22Rv1 (cell line): ENCODE measurements at regions not wholly inside any gene's neighbourhood (a gene's known extent, or its start where the extent isn't known, plus 50 kb on each side); places are given as distances from the start of the nearest gene placed in this dataset.
"Not testable (repeated sequence)": the region's sequence is repeated elsewhere in the genome, so short reads cannot be mapped to it uniquely, and the experiment has no call there.

Experiments used
- H3K27ac ChIP-seq: fragments of 450-650 bp; 2 replicates; pipeline ENCODE4 v1.5.1; 2017
- ZFX ChIP-seq: fragments of 450-650 bp; IDR thresholded peaks from 2 replicates; pipeline ENCODE4 v1.6.1; 2017; ENCODE audit warnings: antibody characterized with exemption, borderline replicate concordance
- TF ChIP-seq, protein P1 (sequence below): fragments of 450-650 bp; IDR thresholded peaks from 2 replicates; pipeline ENCODE4 v1.5.1; 2017; ENCODE audit warnings: mild to moderate bottlenecking

DNA sequence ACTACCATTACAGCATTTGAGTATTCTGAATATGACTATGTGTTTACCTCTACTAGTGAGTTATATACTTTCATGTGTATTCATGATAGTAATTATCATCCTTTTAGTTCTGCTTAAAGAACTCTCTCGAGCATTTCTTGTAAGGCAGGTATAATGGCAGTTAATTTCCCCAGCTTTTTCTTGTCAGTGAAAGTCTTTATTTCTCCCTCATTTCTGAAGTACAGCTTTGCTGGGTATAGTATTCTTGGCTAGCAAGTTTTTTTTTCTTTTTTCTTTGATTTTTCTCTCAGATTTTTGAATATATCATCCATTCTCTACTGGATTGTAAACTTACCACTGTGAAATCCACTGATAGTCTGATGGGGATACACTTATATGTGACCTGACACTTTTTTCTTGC is 165.9 kb upstream of the ARHGAP5 start:
- TF ChIP-seq, protein P1, sequence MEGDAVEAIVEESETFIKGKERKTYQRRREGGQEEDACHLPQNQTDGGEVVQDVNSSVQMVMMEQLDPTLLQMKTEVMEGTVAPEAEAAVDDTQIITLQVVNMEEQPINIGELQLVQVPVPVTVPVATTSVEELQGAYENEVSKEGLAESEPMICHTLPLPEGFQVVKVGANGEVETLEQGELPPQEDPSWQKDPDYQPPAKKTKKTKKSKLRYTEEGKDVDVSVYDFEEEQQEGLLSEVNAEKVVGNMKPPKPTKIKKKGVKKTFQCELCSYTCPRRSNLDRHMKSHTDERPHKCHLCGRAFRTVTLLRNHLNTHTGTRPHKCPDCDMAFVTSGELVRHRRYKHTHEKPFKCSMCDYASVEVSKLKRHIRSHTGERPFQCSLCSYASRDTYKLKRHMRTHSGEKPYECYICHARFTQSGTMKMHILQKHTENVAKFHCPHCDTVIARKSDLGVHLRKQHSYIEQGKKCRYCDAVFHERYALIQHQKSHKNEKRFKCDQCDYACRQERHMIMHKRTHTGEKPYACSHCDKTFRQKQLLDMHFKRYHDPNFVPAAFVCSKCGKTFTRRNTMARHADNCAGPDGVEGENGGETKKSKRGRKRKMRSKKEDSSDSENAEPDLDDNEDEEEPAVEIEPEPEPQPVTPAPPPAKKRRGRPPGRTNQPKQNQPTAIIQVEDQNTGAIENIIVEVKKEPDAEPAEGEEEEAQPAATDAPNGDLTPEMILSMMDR, result no peak
- no peak for TF ChIP-seq ZFX
- H3K27ac ChIP-seq, result no peak overlapping the region

DNA sequence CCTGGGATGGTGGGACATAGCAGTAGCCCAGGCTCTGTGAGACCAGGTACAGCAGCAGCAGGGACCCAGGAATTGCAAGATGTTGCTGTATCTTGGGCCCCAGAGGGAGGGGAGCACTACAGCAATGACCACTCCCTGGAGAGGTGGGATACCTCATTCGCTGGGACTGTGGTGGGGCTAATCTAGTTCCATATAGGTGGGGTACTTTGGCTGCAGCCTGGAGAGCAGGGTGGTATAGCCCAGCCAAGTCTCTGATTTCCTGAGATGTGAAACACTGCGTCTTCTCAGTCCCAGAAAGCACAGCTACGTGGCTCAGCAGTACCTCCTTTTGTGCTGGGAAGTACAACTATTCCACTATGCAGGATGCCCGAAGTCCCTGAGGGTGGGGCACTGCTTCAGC is 163.7 kb upstream of the ARHGAP5 start:
- H3K27ac ChIP-seq, result no peak overlapping the region
- TF ChIP-seq ZFX, result no peak
- TF ChIP-seq, protein P1, result no peak

DNA sequence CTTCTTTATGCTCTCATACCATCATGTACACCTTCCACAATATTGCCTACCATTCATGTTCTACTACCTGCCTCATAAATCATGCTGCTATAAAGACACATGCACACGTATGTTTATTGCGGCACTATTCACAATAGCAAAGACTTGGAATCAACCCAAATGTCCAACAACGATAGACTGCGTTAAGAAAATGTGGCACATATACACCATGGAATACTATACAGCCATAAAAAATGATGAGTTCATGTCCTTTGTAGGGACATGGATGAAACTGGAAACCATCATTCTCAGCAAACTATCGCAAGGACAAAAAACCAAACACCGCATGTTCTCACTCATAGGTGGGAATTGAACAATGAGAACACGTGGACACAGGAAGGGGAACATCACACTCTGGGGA is 158.8 kb upstream of the ARHGAP5 start:
- not testable (repeated sequence) for H3K27ac ChIP-seq

DNA sequence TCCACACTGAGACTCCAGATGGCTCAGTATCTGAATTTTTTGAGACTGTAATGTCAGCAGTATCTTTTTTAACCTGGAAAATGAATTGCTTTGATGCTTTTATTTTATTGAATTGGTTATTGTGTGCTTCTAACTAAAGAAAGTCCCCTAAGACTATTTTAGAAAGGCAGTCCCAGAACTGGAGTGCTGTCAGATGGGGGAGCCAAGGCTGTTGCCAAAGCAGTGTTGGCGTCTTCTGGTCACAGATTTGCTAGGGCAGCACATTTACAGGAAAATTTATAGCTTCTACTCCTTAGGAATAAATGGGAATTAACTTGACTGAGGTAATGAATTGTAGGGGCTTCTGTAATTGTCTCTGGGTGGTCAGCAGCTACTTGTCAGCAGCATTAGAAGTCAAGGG is 157.1 kb upstream of the ARHGAP5 start:
- no peak overlapping the region for H3K27ac ChIP-seq
- TF ChIP-seq, protein P1, result no peak

DNA sequence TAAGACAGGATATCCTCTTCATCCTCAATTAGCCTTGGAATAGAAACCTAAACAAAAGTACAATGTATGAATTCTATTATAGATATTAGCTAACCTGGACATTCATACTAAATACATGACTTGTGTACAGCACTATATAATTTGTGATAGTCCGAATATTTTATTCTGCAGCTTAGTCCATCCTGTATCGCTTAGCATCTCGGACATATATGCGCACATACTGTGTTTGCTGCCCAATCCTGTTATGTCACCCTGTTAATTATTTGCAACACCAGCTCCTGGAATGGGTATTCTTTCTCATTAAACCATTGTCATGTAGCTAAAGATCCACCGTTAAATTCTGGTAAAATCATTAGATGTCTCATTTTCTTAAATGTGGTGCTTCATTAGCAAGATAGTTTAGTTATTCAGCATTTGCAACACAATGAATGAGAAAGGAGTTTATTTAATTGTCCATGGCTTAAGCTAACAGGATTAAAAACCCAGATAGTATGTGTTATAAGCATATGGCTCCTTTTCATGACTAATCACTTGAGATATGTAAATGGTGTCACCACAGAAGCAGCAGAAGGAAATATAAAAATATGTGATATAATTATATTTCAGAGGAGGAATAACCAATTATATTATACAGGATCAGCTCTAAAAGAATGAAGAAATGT is 156.0 kb upstream of the ARHGAP5 start:
- H3K27ac ChIP-seq, result no peak overlapping the region
- TF ChIP-seq ZFX, result no peak
- TF ChIP-seq, protein P1, result no peak

DNA sequence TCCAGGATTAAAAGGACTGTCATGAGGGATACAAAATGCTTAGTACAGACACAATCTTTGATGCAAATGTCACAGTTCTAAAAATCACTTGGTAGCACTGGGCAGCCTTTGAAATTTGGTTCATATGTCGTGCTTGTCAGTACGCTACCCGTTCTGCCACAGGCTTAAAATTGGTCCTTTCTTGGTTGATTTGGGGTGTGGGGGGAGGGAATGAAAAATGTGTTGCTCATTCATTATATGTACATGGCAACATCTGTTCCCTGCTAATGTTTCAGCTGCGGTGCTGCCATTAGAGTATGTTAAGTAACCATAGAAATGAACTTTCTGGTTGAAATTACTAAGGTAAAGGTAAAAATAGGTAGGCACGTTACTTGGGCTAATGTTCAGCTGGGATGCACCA is 155.4 kb upstream of the ARHGAP5 start:
- TF ChIP-seq, protein P1, result no peak
- no peak for TF ChIP-seq ZFX
- no peak overlapping the region for H3K27ac ChIP-seq

DNA sequence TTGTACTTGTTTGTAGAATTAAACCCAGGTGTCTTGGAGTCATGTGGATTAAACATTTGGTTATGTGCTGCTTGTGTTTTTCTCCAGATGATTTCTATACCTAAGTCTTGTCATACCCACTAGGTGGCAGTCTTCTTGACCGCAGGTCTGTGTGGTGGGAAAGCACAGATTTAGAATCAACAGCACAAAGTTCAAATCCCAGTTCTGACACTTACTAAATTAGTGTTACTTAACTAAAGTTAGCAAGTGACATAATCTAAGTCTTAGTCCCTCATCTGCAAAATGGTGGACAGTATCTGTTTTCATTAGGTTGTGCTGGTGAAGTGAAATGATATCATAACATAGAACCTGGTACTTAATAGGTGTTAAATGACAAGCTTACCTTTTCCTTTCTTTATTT is 151.0 kb upstream of the ARHGAP5 start:
- H3K27ac ChIP-seq, result no peak overlapping the region
- TF ChIP-seq, protein P1, result peak; percentile 84
- TF ChIP-seq ZFX, result no peak
